ENCODE measurements at regions not wholly inside any gene's neighbourhood (a gene's known extent, or its start where the extent isn't known, plus 50 kb on each side); places are given as distances from the start of the nearest gene placed in this dataset.

GRCh38 chr3:156760333-156760732 is 65.8 kb upstream of the LEKR1 start:
- H3K4me3 Mint-ChIP-seq (ENCODE audit: low read depth, unreplicated experiment), result no peak overlapping the region
- no peak for TF ChIP-seq CTCF (IDR thresholded peaks at IDR 0.05; ENCODE audit: unreplicated experiment)
- no peaks in the 10 kb centered on the region for H3K36me3 Mint-ChIP-seq (ENCODE audit: insufficient read depth, unreplicated experiment)
- H3K27me3 Mint-ChIP-seq (ENCODE audit: unreplicated experiment), result no peaks in the 10 kb centered on the region
- H3K9me3 Mint-ChIP-seq (ENCODE audit: low read depth, unreplicated experiment), result peaks cover 3% of the 10 kb centered on the region
- no peak overlapping the region for H3K27ac Mint-ChIP-seq (ENCODE audit: unreplicated experiment)
- peaks cover 5% of the 10 kb centered on the region for H3K4me1 Mint-ChIP-seq (ENCODE audit: low read depth, unreplicated experiment)
- DNase-seq, result no peak
- intact Hi-C loops (cut with micrococcal nuclease; ENCODE audit: unreplicated experiment), result no loop called here
- CTCF ChIA-PET, result no interaction called here
- BruUV-seq (replicated peaks), result no TSS peak

GRCh38 chr3:156761007-156761406 is 65.1 kb upstream of the LEKR1 start:
- H3K4me1 Mint-ChIP-seq (ENCODE audit: low read depth, unreplicated experiment), result peaks cover 12% of the 10 kb centered on the region
- H3K27me3 Mint-ChIP-seq (ENCODE audit: unreplicated experiment), result no peaks in the 10 kb centered on the region
- H3K27ac Mint-ChIP-seq (ENCODE audit: unreplicated experiment), result no peak overlapping the region
- no peak overlapping the region for H3K4me3 Mint-ChIP-seq (ENCODE audit: low read depth, unreplicated experiment)
- intact Hi-C loops (cut with micrococcal nuclease; ENCODE audit: unreplicated experiment), result no loop called here
- peaks cover 3% of the 10 kb centered on the region for H3K9me3 Mint-ChIP-seq (ENCODE audit: low read depth, unreplicated experiment)
- no peak for TF ChIP-seq CTCF (IDR thresholded peaks at IDR 0.05; ENCODE audit: unreplicated experiment)
- DNase-seq, result no peak
- CTCF ChIA-PET, result no interaction called here
- no peaks in the 10 kb centered on the region for H3K36me3 Mint-ChIP-seq (ENCODE audit: insufficient read depth, unreplicated experiment)
- BruUV-seq (replicated peaks), result no TSS peak

- Mint-ChIP-seq H3K9me3 (ENCODE audit: low read depth, unreplicated experiment) (peaks cover 3% of the 10 kb centered on the region), H3K27ac (ENCODE audit: unreplicated experiment) (no peak overlapping the region), H3K4me1 (ENCODE audit: low read depth, unreplicated experiment) (peaks cover 20% of the 10 kb centered on the region), H3K36me3 (ENCODE audit: insufficient read depth, unreplicated experiment) (no peaks in the 10 kb centered on the region), H3K4me3 (ENCODE audit: low read depth, unreplicated experiment) (no peak overlapping the region), H3K27me3 (ENCODE audit: unreplicated experiment) (no peaks in the 10 kb centered on the region)
- BruUV-seq (replicated peaks), result no TSS peak
- CTCF ChIA-PET, result no interaction called here
- intact Hi-C loops (cut with micrococcal nuclease; ENCODE audit: unreplicated experiment), result no loop called here
- no peak for DNase-seq
- no peak for TF ChIP-seq CTCF (IDR thresholded peaks at IDR 0.05; ENCODE audit: unreplicated experiment)
Measured at GRCh38 chr3:156761713-156762451, 64.3 kb upstream of the LEKR1 start.

GRCh38 chr3:156762631-156763185 is 63.4 kb upstream of the LEKR1 start:
- CTCF ChIA-PET, result interaction anchor here (1.1 kb wide), 1 partner anchor 326 kb away, joined by 3 read pairs; no protein-coding TSS in a partner anchor
- no peak overlapping the region for H3K4me3 Mint-ChIP-seq (ENCODE audit: low read depth, unreplicated experiment)
- H3K9me3 Mint-ChIP-seq (ENCODE audit: low read depth, unreplicated experiment), result no peaks in the 10 kb centered on the region
- no peaks in the 10 kb centered on the region for H3K27me3 Mint-ChIP-seq (ENCODE audit: unreplicated experiment)
- no peak for DNase-seq
- no peak overlapping the region for H3K27ac Mint-ChIP-seq (ENCODE audit: unreplicated experiment)
- TF ChIP-seq CTCF (IDR thresholded peaks at IDR 0.05; ENCODE audit: unreplicated experiment), result no peak
- H3K36me3 Mint-ChIP-seq (ENCODE audit: insufficient read depth, unreplicated experiment), result no peaks in the 10 kb centered on the region
- BruUV-seq (replicated peaks), result no TSS peak
- intact Hi-C loops (cut with micrococcal nuclease; ENCODE audit: unreplicated experiment), result no loop called here
- H3K4me1 Mint-ChIP-seq (ENCODE audit: low read depth, unreplicated experiment), result peaks cover 22% of the 10 kb centered on the region

All from Calu3 (cell line).